COLO668 (cell line): ENCODE measurements at regions not wholly inside any gene's neighbourhood (a gene's known extent, or its start where the extent isn't known, plus 50 kb on each side); places are given as distances from the start of the nearest gene placed in this dataset.
"Not testable (repeated sequence)": the region's sequence is repeated elsewhere in the genome, so short reads cannot be mapped to it uniquely, and the experiment has no call there.

Experiments
- DNase-seq: peaks from one replicate; lab custom pipeline; 2025; ENCODE audit not compliant: unreplicated experiment; lab: John Stamatoyannopoulos, UW

DNA sequence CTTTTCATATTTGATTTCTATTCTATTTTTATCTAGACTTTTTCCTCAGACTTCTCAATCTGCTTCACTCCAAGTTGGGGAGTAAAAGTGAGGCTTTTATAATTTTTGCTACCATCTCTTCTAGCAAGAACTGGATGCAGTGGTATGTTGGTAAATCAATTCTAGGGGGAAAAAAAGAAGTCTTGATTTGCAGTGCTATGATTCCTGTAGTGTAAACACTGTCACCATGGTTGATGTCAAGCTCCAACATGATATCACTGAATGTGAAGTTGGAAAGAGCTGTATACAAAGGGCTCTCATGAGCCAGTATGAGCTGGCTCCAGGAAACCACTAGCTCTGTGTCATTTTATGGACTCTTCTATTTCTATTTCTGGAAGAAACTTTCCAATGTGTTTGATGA lies 439.2 kb downstream of the NTRK2 start:
- no peak for DNase-seq

DNA sequence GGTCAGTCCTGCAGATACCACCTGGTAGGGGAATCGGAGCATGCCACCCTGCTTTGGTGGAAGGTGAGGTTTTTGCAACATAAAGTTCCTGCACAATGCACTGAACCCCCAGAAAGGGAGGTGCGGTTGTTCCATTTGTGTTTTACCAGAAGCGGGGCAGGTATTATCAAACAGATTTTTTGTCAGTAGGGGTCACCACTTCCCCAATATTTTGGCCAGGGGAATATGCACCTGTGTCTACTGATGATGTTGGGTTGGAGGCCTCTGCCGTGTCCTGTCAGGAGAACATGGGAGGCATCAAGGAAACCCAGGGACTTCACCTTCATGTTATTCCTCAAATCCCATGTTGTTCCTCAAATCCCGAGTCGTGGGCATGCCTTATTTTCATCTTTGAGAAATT lies 438.7 kb downstream of the NTRK2 start:
- DNase-seq = no peak

DNA sequence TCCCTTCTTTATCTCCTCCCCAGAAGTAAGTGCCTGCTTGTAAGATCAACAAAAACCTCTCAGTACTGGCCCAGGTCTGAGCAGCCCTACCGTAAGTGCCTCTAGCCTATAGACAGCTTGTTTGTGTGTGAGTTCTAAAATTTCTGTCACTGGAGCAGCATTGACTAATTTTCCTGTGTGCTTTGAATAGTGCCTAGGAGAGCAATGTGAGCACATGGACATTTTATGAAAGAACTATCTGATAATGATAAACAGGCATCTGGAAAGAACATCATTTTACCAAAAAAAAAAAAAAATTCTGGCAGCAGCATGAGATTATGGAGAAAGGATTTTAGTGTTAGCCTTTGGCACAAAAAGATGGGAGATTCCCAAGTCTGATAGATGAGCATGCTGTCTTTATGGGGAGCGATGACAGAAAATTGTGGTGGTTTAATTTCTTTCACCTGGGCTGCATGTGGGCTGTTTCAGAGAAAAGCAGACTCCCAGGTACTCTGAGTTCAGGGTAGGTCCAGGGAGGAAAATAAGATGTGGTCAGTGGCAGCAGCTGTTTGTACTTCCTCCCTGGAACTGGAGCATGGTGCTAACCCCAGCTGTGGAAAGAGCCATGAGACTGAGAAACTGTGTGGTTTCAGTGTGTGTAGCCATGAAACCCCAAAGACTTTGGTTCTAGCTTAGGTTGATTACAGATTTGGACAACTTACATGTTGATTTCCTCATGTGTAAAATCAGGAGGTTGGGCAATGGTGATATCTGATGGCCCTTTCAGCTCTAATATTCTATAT lies 419.9 kb downstream of the NTRK2 start:
- DNase-seq = no peak

DNA sequence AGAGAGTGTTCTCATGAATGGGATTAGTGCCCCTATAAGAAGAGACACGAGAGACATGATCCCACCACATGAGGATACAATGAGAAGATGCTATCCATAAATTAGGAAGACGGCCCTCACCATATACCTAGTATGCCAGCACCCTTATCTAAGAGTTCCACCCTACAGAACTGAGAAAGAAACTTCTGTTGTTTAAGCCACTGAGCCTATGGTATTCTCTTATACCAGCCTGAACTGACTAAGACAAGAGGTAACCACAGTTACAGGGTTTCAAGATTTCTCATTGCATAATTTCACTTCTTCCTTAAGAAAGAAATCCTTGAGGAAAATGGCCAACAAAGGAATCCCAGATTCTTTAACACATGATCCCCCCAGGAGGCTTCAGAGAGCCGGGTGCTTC lies 412.4 kb downstream of the NTRK2 start:
- DNase-seq = no peak

DNA sequence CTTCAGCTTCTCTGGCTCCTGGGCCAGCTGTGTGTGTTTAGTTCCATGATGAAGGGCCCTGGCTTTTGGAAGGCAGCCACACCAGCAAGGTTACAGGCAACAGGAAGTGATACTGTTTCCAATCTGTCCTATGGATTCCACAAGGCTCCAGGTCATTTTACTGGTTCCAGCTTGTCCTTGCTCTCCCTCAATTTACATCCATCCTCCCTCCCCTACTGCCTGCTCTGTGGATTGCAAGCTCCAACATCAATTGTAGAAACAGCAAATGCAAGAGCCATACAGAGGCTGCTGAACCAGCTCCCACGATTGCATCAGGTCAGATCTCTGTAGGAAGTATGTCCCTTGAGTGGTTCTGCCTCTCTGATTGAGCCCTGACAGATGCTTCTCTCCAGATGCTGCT lies 409.8 kb downstream of the NTRK2 start:
- no peak for DNase-seq

DNA sequence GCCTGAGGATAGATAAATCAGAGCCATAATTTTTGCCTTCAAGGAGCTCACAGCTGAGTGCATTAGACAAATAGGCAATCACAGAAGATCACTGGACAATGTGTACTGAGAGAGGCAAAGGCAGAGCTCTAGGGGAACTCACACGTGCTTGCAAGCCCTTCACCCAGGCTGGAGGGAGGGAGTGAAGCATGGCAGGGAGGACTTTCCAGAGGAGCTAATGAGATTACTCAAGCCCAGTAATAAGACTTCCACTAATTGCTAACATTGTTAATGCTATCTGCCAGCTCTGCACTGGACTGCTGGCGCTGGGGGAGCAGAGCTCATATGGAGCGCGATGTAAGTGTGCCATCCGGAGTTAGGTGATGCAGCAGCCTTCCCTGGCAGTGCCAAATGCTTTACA lies 408.4 kb downstream of the NTRK2 start:
- no peak for DNase-seq

DNA sequence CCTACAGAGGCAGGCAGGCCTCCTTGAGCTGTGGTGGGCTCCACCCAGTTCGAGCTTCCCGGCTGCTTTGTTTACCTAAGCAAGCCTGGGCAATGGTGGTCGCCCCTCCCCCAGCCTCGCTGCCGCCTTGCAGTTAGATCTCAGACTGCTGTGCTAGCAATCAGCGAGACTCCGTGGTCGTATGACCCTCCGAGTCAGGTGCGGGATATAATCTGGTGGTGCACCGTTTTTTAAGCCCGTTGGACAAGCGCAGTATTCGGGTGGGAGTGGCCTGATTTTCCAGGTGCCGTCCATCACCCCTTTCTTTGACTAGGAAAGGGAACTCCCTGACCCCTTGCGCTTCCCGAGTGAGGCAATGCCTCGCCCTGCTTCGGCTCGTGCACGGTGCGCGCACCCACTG lies 407.6 kb downstream of the NTRK2 start:
- DNase-seq = not testable (repeated sequence)
